Ovary (tissue), 7 donors: ENCODE measurements at regions not wholly inside any gene's neighbourhood (a gene's known extent, or its start where the extent isn't known, plus 50 kb on each side); places are given as distances from the start of the nearest gene placed in this dataset.

ENCODE experiments used
- DNase-seq, 5 donors: peaks; one replicate each; pipeline ENCODE4 v3.0.0-alpha.2; 2019 to 2020
- H3K27ac ChIP-seq, 2 donors: fragments of 200-600 bp; one replicate each; pipeline versions ENCODE4 v1.5.1 to v1.8.0; 2019 to 2022
- H3K27me3 ChIP-seq: fragments of 200-600 bp; one replicate; pipeline ENCODE4 v1.8.0; 2022
- H3K36me3 ChIP-seq: fragments of 200-600 bp; sonication (generic); one replicate; pipeline ENCODE4 v1.5.1; 2019
- H3K4me1 ChIP-seq: one replicate; pipeline ENCODE4 v1.8.1; 2013; ENCODE audit warnings: mild to moderate bottlenecking, moderate library complexity; ENCODE audit not compliant: insufficient read depth
- H3K4me3 ChIP-seq: fragments of 200-600 bp; sonication (generic); one replicate; pipeline ENCODE4 v1.5.1; 2017
- H3K9me3 ChIP-seq, 2 donors: fragments of 200-600 bp in 1 of 2; sonication (generic) in 1 of 2; one replicate each; pipeline versions ENCODE4 v1.5.1 to v1.8.1; 2013 to 2019; ENCODE audit warnings: mild to moderate bottlenecking in 1 of 2, moderate library complexity in 1 of 2
- CTCF ChIP-seq, 3 donors: fragments of 450-650 bp in 2 of 3; fragments of 200-600 bp in 1 of 3; IDR thresholded peaks; one replicate each; pipeline versions ENCODE4 v1.5.1 to v1.8.0; 2016 to 2022; ENCODE audit warnings: antibody characterized with exemption in 3 of 3, mild to moderate bottlenecking in 1 of 3
- EP300 ChIP-seq: sonication (generic); formaldehyde crosslinking; IDR thresholded peaks from one replicate; pipeline ENCODE4 v1.6.1; 2017; ENCODE audit warnings: antibody characterized with exemption
- POLR2A ChIP-seq: fragments of 450-650 bp; IDR thresholded peaks from one replicate; pipeline ENCODE4 v1.6.1; 2017; ENCODE audit warnings: antibody characterized with exemption, mild to moderate bottlenecking, moderate library complexity
- WGBS, 3 donors: extraction: QIAGEN DNeasy Blood & Tissue Kit in 1 of 3; methylation state at CpG; one replicate each; pipeline versions ENCODE4 v1.1.5 to v1.1.7; 2013 to 2017; 5-methylcytosine and 5-hydroxymethylcytosine counted together
- intact Hi-C, 4 donors: fragments of 100-400 bp; cut with DNase I; formaldehyde crosslinking; loops; one replicate each; pipeline versions ENCODE4 v1.11.0 to v1.15.1; 2022 to 2023
- donor health status: DM: no; HTN: no; CAD: no; lungs with moderate emphysema.
- donor health status: DM: no; HTN: no; CAD: no.
- donor health status: Bipolar disorder and iron deficiency.
- donor health status: DM: no; HTN: no; CAD: no.
- donor health status: DM: yes; HTN: yes; CAD: no.

GRCh38 chr2:37425408-37425807, 81.0 kb downstream of the QPCT start:
- Histone ChIP-seq H3K36me3 (no peaks in the 10 kb centered on the region), H3K27me3 (no peaks in the 10 kb centered on the region), H3K9me3 (no peaks in the 10 kb centered on the region), H3K4me1 (no peaks in the 10 kb centered on the region), H3K27ac (no peak overlapping the region), H3K4me3 (no peak overlapping the region)
- TF ChIP-seq POLR2A: no peak
- TF ChIP-seq CTCF (IDR thresholded peaks at IDR 0.05): no peak
- no peak for TF ChIP-seq EP300
- no peak for DNase-seq
- 91 to 96% (median 95%) methylated on average over 3 of the region's 3 CpGs for WGBS, 3 donors
- intact Hi-C loops: no loop called here

GRCh38 chr2:37427241-37427640, 82.8 kb downstream of the QPCT start:
- no peak for DNase-seq
- H3K9me3 ChIP-seq: no peaks in the 10 kb centered on the region
- no peak for TF ChIP-seq POLR2A
- TF ChIP-seq EP300: no peak
- no peak for TF ChIP-seq CTCF (IDR thresholded peaks at IDR 0.05)
- no peak overlapping the region for H3K27ac ChIP-seq
- H3K4me1 ChIP-seq: no peaks in the 10 kb centered on the region
- no peaks in the 10 kb centered on the region for H3K27me3 ChIP-seq
- H3K4me3 ChIP-seq: no peak overlapping the region
- intact Hi-C loops: no loop called here
- no peaks in the 10 kb centered on the region for H3K36me3 ChIP-seq

- WGBS, 3 donors: 26 to 36% (median 26%) methylated on average over 2 of the region's 2 CpGs
- Histone ChIP-seq H3K27me3 (no peaks in the 10 kb centered on the region), H3K4me3 (no peak overlapping the region), H3K9me3 (no peaks in the 10 kb centered on the region), H3K4me1 (no peaks in the 10 kb centered on the region), H3K36me3 (no peaks in the 10 kb centered on the region), H3K27ac (no peak overlapping the region)
- TF ChIP-seq CTCF (IDR thresholded peaks at IDR 0.05) (no peak), POLR2A (no peak), EP300 (no peak)
- no peak for DNase-seq
- intact Hi-C loops: no loop called here
These were observed 91.9 kb downstream of the QPCT start for GRCh38 chr2:37436323-37436722.

- Histone ChIP-seq H3K27me3 (no peaks in the 10 kb centered on the region), H3K4me1 (no peaks in the 10 kb centered on the region), H3K9me3 (no peaks in the 10 kb centered on the region), H3K4me3 (no peak overlapping the region), H3K27ac (no peak overlapping the region), H3K36me3 (no peaks in the 10 kb centered on the region)
- no peak for TF ChIP-seq EP300
- no peak for TF ChIP-seq POLR2A
- no peak for TF ChIP-seq CTCF (IDR thresholded peaks at IDR 0.05)
- DNase-seq: no peak
- intact Hi-C loops: no loop called here
These were observed 94.8 kb downstream of the QPCT start for GRCh38 chr2:37439131-37439642.

DNA sequence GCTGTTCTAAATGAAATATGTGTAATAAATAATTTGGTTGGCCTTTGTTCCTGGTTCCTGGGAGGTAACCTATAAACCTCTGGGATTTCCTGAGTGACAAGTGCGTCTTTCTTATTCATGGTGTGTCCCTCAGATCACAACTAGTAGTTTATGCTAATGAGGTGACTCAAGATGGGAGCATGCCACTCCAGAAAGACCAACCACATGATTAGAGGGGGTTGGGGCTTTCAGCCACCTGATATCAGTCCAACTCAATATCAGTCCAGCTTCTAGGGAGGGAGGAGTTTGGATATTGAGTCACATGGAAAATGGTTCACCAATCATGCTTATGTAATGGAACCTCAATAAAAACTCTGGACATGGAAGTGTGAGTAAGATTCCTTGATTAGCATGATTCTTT, 96.6 kb downstream of the QPCT start:
- 95 to 100% (median 97%) methylated on average over 1 of the region's 1 CpG for WGBS, 3 donors
- Histone ChIP-seq H3K9me3 (no peaks in the 10 kb centered on the region), H3K4me1 (no peaks in the 10 kb centered on the region), H3K4me3 (no peak overlapping the region), H3K36me3 (no peaks in the 10 kb centered on the region), H3K27ac (no peak overlapping the region), H3K27me3 (no peaks in the 10 kb centered on the region)
- no peak for TF ChIP-seq CTCF (IDR thresholded peaks at IDR 0.05)
- intact Hi-C loops: no loop called here
- DNase-seq: no peak
